Mesendoderm (in vitro differentiated cells): ENCODE measurements at regions not wholly inside any gene's neighbourhood (a gene's known extent, or its start where the extent isn't known, plus 50 kb on each side); places are given as distances from the start of the nearest gene placed in this dataset.
"Not testable (repeated sequence)": the region's sequence is repeated elsewhere in the genome, so short reads cannot be mapped to it uniquely, and the experiment has no call there.

Source experiments
- DNase-seq: peaks from one replicate; pipeline ENCODE4 v3.0.0; 2013
- H2AK5ac ChIP-seq: 2 replicates; pipeline ENCODE4 v1.6.1; 2013; ENCODE audit warnings: low read length, inconsistent platforms
- H2BK120ac ChIP-seq: 2 replicates; pipeline ENCODE4 v1.6.1; 2013; ENCODE audit warnings: low read depth, mild to moderate bottlenecking, low read length, moderate library complexity, mixed read lengths
- H2BK15ac ChIP-seq: replicated peaks from 2 replicates; pipeline ENCODE4 v1.6.1; 2013; ENCODE audit warnings: low read depth, mild to moderate bottlenecking, moderate library complexity
- H2BK5ac ChIP-seq: 2 replicates; pipeline ENCODE4 v1.6.1; 2013; ENCODE audit warnings: low read length, inconsistent platforms
- H3K18ac ChIP-seq: 2 replicates; pipeline ENCODE4 v1.6.1; 2013; ENCODE audit warnings: mild to moderate bottlenecking, low read length, mixed read lengths
- H3K23ac ChIP-seq: one replicate; pipeline ENCODE4 v1.6.1; 2013; ENCODE audit warnings: low read length
- H3K27ac ChIP-seq: 2 replicates; pipeline ENCODE4 v1.5.1; 2013; ENCODE audit warnings: low read depth, mild to moderate bottlenecking, inconsistent platforms, low read length, moderate library complexity
- H3K27me3 ChIP-seq: 2 replicates; pipeline ENCODE4 v1.6.1; 2013; ENCODE audit warnings: low read length, control low read depth, mild to moderate bottlenecking, inconsistent platforms; ENCODE audit not compliant: insufficient read depth, poor library complexity
- H3K36me3 ChIP-seq: 2 replicates; pipeline ENCODE4 v1.6.1; 2013; ENCODE audit warnings: low read length, inconsistent platforms; ENCODE audit not compliant: control insufficient read depth, insufficient read depth
- H3K4ac ChIP-seq: one replicate; pipeline ENCODE4 v1.6.1; 2013; ENCODE audit warnings: low read depth, mild to moderate bottlenecking, low read length, moderate library complexity
- H3K4me1 ChIP-seq: 2 replicates; pipeline ENCODE4 v1.6.1; 2013; ENCODE audit warnings: low read depth, low read length, inconsistent platforms; ENCODE audit not compliant: control insufficient read depth
- H3K4me2 ChIP-seq: 2 replicates; pipeline ENCODE4 v1.6.1; 2013; ENCODE audit warnings: low read length
- H3K4me3 ChIP-seq: 2 replicates; pipeline ENCODE4 v1.5.1; 2013; ENCODE audit warnings: mild to moderate bottlenecking, low read length
- H3K56ac ChIP-seq: one replicate; pipeline ENCODE4 v1.6.1; 2013; ENCODE audit warnings: low read length
- H3K79me1 ChIP-seq: 2 replicates; pipeline ENCODE4 v1.6.1; 2013; ENCODE audit warnings: low read length, inconsistent platforms
- H3K79me2 ChIP-seq: 2 replicates; pipeline ENCODE4 v1.6.1; 2013; ENCODE audit warnings: mild to moderate bottlenecking, low read length; ENCODE audit not compliant: control insufficient read depth, insufficient read depth
- H3K9ac ChIP-seq: 2 replicates; pipeline ENCODE4 v1.6.1; 2013; ENCODE audit warnings: low read length, inconsistent platforms
- H4K5ac ChIP-seq: one replicate; pipeline ENCODE4 v1.6.1; 2013; ENCODE audit warnings: low read length
- H4K8ac ChIP-seq: one replicate; pipeline ENCODE4 v1.6.1; 2013; ENCODE audit warnings: low read depth, mild to moderate bottlenecking, control low read depth, low read length, moderate library complexity
- WGBS: extraction: QIAGEN DNeasy Blood & Tissue Kit; methylation state at CpG from one replicate; pipeline ENCODE4 v1.1.7; 2013; ENCODE audit warnings: low lambda C conversion rate, missing lambda C conversion rate; ENCODE audit not compliant: insufficient coverage; ENCODE audit errors: extremely low coverage; 5-methylcytosine and 5-hydroxymethylcytosine counted together

GRCh38 chr9:109640580-109641371 is 139.2 kb upstream of the PALM2AKAP2 start:
- Histone ChIP-seq H3K18ac (no peak overlapping the region), H2BK5ac (no peak overlapping the region), H3K23ac (no peak overlapping the region), H3K27ac (no peak overlapping the region), H3K79me1 (no peaks in the 10 kb centered on the region), H2BK15ac (no peak overlapping the region), H3K36me3 (no peaks in the 10 kb centered on the region), H4K8ac (no peak overlapping the region), H3K56ac (no peak overlapping the region), H3K79me2 (no peaks in the 10 kb centered on the region), H3K9ac (no peak overlapping the region), H2AK5ac (no peak overlapping the region), H3K4me1 (no peaks in the 10 kb centered on the region), H3K27me3 (peaks cover 34% of the 10 kb centered on the region), H4K5ac (no peak overlapping the region), H3K4me3 (no peak overlapping the region), H3K4ac (no peak overlapping the region), H3K4me2 (peak overlapping the region; percentile 50), H2BK120ac (no peak overlapping the region)
- peak; percentile 46 for DNase-seq
- no CpG with 5 or more reads among the region's 59 CpGs for WGBS

- H3K23ac ChIP-seq = no peak overlapping the region
- H3K4ac ChIP-seq = no peak overlapping the region
- no peak overlapping the region for H2BK5ac ChIP-seq
- no peak for DNase-seq
- H4K8ac ChIP-seq = no peak overlapping the region
- WGBS = no CpG with 5 or more reads among the region's 8 CpGs
- H3K36me3 ChIP-seq = no peaks in the 10 kb centered on the region
- H3K4me3 ChIP-seq = no peak overlapping the region
- H3K27ac ChIP-seq = no peak overlapping the region
- no peaks in the 10 kb centered on the region for H3K79me1 ChIP-seq
- H2BK15ac ChIP-seq = no peak overlapping the region
- H2AK5ac ChIP-seq = no peak overlapping the region
- H3K4me1 ChIP-seq = no peaks in the 10 kb centered on the region
- H4K5ac ChIP-seq = no peak overlapping the region
- no peak overlapping the region for H3K56ac ChIP-seq
- no peak overlapping the region for H3K18ac ChIP-seq
- no peak overlapping the region for H3K4me2 ChIP-seq
- H3K79me2 ChIP-seq = no peaks in the 10 kb centered on the region
- peaks cover 34% of the 10 kb centered on the region for H3K27me3 ChIP-seq
- no peak overlapping the region for H3K9ac ChIP-seq
- no peak overlapping the region for H2BK120ac ChIP-seq
Measured at GRCh38 chr9:109641372-109641659, 138.7 kb upstream of the PALM2AKAP2 start.

- Histone ChIP-seq H2BK5ac (no peak overlapping the region), H3K9ac (no peak overlapping the region), H4K8ac (no peak overlapping the region), H3K4me2 (no peak overlapping the region), H3K4ac (no peak overlapping the region), H4K5ac (no peak overlapping the region), H3K56ac (no peak overlapping the region), H3K4me1 (no peaks in the 10 kb centered on the region), H2BK120ac (no peak overlapping the region), H3K27me3 (no peaks in the 10 kb centered on the region), H3K79me2 (no peaks in the 10 kb centered on the region), H3K36me3 (no peaks in the 10 kb centered on the region), H3K4me3 (no peak overlapping the region), H2BK15ac (no peak overlapping the region), H3K18ac (no peak overlapping the region), H3K79me1 (no peaks in the 10 kb centered on the region), H3K23ac (no peak overlapping the region), H2AK5ac (no peak overlapping the region), H3K27ac (no peak overlapping the region)
- WGBS = no CpG with 5 or more reads among the region's 1 CpG
- no peak for DNase-seq
Measured at GRCh38 chr9:109652112-109652511, 127.9 kb upstream of the PALM2AKAP2 start.

- H2BK15ac ChIP-seq = no peak overlapping the region
- H2BK5ac ChIP-seq = no peak overlapping the region
- no peak overlapping the region for H3K9ac ChIP-seq
- H3K56ac ChIP-seq = no peak overlapping the region
- no peak overlapping the region for H3K4me2 ChIP-seq
- H4K5ac ChIP-seq = no peak overlapping the region
- no peaks in the 10 kb centered on the region for H3K27me3 ChIP-seq
- peak; percentile 52 for DNase-seq
- H3K4me3 ChIP-seq = no peak overlapping the region
- no CpG with 5 or more reads among the region's 4 CpGs for WGBS
- no peaks in the 10 kb centered on the region for H3K36me3 ChIP-seq
- no peak overlapping the region for H2BK120ac ChIP-seq
- no peak overlapping the region for H3K18ac ChIP-seq
- H3K79me2 ChIP-seq = no peaks in the 10 kb centered on the region
- H3K27ac ChIP-seq = no peak overlapping the region
- H2AK5ac ChIP-seq = no peak overlapping the region
- no peak overlapping the region for H3K23ac ChIP-seq
- H3K4ac ChIP-seq = no peak overlapping the region
- H3K4me1 ChIP-seq = no peaks in the 10 kb centered on the region
- H3K79me1 ChIP-seq = no peaks in the 10 kb centered on the region
- H4K8ac ChIP-seq = no peak overlapping the region
Measured at GRCh38 chr9:109652971-109653370, 127.0 kb upstream of the PALM2AKAP2 start.

- H3K4me2 ChIP-seq = no peak overlapping the region
- no peak overlapping the region for H3K27ac ChIP-seq
- H4K8ac ChIP-seq = no peak overlapping the region
- no peak overlapping the region for H2BK5ac ChIP-seq
- WGBS = no CpG with 5 or more reads among the region's 2 CpGs
- H3K4me1 ChIP-seq = no peaks in the 10 kb centered on the region
- no peak overlapping the region for H2BK120ac ChIP-seq
- H4K5ac ChIP-seq = no peak overlapping the region
- H3K27me3 ChIP-seq = no peaks in the 10 kb centered on the region
- H3K56ac ChIP-seq = no peak overlapping the region
- no peaks in the 10 kb centered on the region for H3K79me2 ChIP-seq
- no peak overlapping the region for H3K4ac ChIP-seq
- no peak overlapping the region for H2BK15ac ChIP-seq
- H3K36me3 ChIP-seq = no peaks in the 10 kb centered on the region
- no peak overlapping the region for H2AK5ac ChIP-seq
- DNase-seq = no peak
- no peak overlapping the region for H3K9ac ChIP-seq
- no peak overlapping the region for H3K18ac ChIP-seq
- no peak overlapping the region for H3K23ac ChIP-seq
- no peaks in the 10 kb centered on the region for H3K79me1 ChIP-seq
- H3K4me3 ChIP-seq = no peak overlapping the region
Measured at GRCh38 chr9:109653470-109653869, 126.5 kb upstream of the PALM2AKAP2 start.

- H3K4me2 ChIP-seq, H4K5ac ChIP-seq, H3K79me1 ChIP-seq, H3K79me2 ChIP-seq, H4K8ac ChIP-seq, H2AK5ac ChIP-seq, H3K4me1 ChIP-seq, DNase-seq, H3K4me3 ChIP-seq, H3K56ac ChIP-seq, H2BK120ac ChIP-seq, H3K9ac ChIP-seq, H2BK5ac ChIP-seq, H3K27me3 ChIP-seq, H3K4ac ChIP-seq, H2BK15ac ChIP-seq, H3K36me3 ChIP-seq, H3K18ac ChIP-seq, H3K27ac ChIP-seq, H3K23ac ChIP-seq: not testable (repeated sequence)
- no CpG with 5 or more reads among the region's 4 CpGs for WGBS
Measured at GRCh38 chr9:109663978-109664377, 116.0 kb upstream of the PALM2AKAP2 start.
